ENCODE measurements at regions not wholly inside any gene's neighbourhood (a gene's known extent, or its start where the extent isn't known, plus 50 kb on each side); places are given as distances from the start of the nearest gene placed in this dataset.

DNA sequence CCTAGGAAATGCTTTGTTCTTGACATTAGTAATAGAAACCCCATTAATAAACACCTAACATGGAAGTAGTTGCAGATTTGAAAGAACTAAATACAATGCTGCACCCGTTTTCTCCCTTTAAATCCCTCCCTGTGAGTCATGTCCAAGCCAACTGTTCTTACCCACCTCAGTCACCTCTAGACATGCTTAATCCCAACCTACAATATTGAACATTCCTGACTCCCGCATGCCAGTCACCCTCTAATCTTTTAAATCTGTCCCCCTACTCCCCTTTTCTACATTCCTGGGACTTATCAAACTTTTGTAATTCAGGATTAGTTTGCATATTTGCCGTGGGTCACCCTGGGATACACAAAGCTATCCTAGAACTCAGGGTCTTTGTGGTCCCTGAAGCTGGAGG lies 374.6 kb downstream of the IRS1 start:
- no peak for DNase-seq

GRCh38 chr2:226423498-226423960 lies 376.1 kb downstream of the IRS1 start:
- DNase-seq: peak; percentile 15 to 29

GRCh38 chr2:226420646-226421045 lies 379.0 kb downstream of the IRS1 start:
- DNase-seq: no peak

GRCh38 chr2:226418521-226418920 lies 381.1 kb downstream of the IRS1 start:
- DNase-seq: no peak

DNA sequence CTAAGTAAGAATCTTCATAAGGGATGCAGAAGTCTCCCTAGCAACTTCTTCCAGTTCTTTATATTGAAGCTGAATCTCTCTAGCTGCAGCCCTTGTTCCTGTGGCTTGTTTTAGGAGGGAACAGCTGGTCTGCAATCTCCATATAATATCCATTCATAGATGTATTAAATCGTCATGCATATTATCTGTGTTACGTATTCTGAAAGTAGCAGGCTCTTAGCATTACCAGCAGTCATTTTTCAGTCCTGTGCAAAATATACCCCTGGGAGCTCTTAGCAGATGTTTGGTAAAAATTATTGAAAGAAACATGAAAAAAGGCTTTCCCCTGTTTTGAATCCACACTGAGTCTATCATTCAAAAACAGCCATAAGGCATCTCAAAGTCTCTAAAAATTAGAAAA lies 385.3 kb downstream of the IRS1 start:
- DNase-seq: no peak

DNA sequence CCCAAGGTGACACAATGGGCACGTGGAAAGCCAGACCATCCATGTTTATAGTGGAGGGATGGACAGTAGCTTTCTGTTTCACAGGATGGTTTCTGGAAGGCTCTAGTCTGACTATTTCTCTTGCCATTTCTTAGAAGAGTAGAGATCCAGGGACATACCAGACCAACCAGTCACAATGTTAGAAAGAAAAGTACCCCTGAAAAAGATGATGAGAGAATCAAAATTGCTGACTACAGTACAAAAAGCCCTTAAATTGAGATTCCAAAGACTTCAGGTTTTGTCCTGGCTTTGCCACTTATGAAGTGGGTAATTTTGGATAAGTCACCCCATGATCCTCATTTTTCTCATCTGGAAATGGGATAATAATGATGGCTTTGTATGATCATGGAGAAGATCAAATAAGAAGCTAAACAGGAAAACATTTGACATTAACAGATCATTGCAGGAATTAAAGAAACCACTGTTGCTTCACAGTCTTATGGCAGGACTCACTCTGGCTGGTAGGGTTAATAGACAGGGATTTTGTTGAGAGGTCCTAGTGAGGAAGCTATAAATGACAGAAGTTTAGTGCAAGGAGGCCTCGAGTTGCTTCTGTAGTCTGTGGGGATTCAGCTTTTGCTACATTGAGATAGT lies 386.0 kb downstream of the IRS1 start:
- no peak for DNase-seq

- no peak for DNase-seq
Measured at GRCh38 chr2:226411727-226412360, 387.8 kb downstream of the IRS1 start.

GRCh38 chr2:226411205-226411604 lies 388.4 kb downstream of the IRS1 start:
- no peak for DNase-seq

DNA sequence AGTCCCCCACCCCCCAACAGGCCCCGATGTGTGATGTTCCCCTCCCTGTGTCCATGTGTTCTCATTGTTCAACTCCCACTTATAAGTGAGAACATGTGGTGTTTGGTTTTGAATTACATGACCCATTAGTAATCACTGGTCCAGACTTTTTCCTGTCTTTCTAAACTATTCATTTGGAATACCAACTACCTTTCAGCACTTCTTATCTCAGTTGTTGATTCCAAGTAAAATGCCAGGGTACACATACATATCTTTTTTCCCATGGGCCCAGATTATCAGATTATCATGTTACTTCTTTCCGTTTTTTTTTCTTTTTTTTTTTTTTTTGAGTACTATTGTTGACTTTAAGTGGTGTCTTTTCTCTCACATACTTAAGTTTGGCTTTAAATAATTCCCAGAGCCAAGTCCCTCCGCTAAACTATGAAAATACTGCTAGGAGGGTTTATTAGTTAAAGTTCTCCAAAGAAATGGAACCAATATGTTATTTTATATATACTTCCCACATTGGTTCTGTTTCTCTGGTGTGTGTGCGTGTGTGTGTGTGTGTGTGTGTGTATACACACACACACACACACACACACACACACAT lies 389.3 kb downstream of the IRS1 start:
- DNase-seq: no peak

DNA sequence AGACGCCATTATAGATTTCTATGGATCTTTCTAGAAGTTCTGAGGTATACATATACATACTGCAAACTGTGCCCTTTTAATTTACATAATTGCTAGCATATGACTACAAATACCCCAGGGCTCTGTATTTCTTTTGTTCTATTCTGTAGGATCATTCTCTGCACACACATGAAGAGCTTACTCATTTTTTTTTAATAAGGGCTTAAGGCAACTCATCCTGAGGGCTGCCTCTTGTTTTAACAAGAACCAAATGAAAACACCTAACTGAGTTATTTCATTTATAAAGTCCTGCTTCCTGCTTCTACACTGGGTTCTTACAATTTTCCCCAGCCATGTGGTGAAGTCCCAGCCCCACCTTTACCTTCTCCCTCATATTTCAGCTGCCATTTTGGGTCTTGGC lies 390.5 kb downstream of the IRS1 start:
- no peak for DNase-seq

DNA sequence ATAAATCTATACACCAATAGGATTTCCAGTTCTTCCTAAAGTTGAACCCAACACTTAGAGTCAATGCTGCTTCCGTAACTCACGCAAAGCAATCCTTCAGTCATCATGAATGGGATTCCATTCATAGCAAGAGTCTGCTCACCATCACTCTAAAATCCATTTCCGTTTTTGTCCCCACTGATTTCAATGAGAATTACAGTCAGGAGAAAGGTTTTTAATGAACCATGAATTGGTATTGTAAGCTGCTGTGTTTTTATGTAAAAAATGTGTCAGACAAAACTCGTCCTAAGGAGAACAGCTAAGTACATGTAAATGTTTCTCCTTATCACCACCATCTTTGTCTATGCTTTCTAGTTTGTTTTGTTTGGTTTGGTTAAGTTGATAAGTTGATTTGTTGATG lies 391.5 kb downstream of the IRS1 start:
- DNase-seq: no peak

- no peak for DNase-seq
Measured at GRCh38 chr2:226407135-226407534, 392.5 kb downstream of the IRS1 start.

GRCh38 chr2:226405465-226405864 lies 394.2 kb downstream of the IRS1 start:
- no peak for DNase-seq

DNA sequence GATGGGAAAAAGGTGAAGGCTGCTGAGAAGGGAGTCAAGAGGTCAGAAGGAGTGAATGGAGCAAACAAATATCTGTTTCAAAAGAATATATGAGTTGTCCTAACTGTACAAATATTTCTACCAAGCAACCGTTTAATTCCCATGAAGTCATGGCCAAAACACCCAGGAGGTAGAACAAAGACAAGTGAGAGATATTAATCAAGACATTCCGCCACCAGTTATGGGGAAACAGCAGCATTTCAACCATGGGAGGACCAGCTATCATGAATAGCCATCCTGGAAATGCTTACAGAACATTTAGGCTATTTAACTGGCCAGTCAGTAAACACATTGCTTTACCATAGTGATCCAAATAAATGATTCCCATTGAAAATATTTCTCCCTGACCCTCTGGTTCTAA lies 396.3 kb downstream of the IRS1 start:
- no peak for DNase-seq

DNA sequence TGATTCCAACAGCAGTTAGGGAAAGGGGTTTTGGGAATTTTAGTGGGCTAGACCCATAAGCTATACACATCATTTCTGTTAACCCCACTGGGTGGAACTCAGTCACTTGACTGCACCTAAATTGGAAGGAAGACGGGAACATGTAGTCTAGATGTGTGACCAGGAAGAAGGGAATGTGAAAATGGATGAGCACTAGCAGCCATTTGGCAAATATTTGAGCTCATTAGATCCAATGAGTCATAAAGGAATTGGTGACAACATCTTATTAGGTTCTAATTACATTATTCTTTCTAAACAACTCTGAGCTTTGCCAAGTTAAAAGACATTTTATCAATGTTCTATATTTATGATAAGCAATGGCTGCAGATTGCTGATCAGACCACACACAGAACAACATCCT lies 400.6 kb downstream of the IRS1 start:
- no peak for DNase-seq

- DNase-seq: no peak
Measured at GRCh38 chr2:226398580-226398979, 401.0 kb downstream of the IRS1 start.

- no peak for DNase-seq
Measured at GRCh38 chr2:226396541-226396940, 403.1 kb downstream of the IRS1 start.

DNA sequence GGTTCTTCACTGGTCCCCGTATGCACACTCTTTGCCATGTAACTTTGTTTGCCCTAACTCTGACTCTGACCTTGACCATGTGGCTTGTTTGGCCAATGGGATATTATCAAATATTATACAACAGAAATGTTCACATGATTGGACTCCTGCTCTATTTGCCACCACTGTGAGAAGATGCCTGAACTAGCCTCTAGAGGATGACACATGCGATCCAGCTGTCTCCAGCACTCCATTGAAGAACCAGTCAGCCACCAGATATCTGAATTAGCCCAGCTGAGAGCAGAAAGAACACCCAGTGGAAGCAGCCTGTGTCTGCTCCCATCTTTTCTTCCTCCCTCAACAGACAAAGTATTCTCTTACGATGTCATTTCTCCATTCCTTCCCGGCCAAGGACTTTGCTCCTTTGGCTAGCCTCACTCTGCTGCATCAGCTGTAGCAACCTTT lies 412.1 kb downstream of the IRS1 start:
- no peak for DNase-seq

DNA sequence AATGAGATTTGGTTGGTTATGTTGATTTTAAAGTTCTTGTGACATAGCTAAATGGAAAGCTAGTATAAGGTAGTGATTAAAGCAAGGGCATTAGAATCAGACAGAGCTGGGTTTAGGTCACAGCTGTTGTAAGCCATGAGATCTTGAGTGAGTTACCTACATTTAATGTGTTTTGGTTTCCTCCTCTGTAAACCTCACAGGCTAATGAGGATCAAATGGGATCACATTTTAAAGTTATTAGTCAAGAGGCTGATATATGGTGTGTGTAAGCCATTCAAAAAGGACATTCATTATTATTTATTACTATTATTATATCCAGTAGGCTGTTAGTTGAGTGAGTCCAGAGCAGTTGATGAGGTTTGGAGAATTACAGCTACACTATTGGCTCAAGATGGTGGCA lies 416.2 kb downstream of the IRS1 start:
- no peak for DNase-seq

GRCh38 chr2:226380679-226381078 lies 418.9 kb downstream of the IRS1 start:
- DNase-seq: no peak

- no peak for DNase-seq
Measured at GRCh38 chr2:226378753-226379705, 420.6 kb downstream of the IRS1 start.

DNA sequence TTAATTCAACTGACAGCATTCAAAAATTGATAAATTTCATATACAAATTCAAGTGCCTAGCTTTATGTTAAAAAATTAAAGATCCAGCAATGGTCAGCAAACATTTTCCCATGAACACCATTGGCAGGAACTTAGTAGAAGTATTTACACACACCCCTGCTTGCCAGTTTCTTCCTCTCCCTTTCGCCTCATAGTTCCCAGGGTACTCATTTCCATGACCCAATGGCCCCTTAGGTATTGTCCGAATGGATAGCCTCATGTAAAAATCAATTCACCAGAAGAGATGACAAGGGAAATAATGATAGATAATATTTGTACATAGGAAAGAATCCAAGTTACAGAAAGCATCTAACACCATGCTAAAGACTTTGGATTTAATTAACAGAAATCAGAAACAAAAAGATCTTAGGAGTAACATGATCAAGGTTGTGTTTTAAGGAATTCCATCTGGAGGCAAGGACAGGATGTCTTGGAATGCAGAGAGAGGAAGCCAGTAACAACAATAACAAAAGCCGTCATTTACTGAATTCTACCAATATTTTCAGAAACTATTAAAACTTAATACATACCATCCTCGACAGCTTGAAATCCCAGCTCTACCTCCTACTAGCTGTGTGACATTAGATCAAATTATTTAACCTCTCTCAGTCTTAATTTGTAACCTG lies 423.0 kb downstream of the IRS1 start:
- DNase-seq: no peak

DNA sequence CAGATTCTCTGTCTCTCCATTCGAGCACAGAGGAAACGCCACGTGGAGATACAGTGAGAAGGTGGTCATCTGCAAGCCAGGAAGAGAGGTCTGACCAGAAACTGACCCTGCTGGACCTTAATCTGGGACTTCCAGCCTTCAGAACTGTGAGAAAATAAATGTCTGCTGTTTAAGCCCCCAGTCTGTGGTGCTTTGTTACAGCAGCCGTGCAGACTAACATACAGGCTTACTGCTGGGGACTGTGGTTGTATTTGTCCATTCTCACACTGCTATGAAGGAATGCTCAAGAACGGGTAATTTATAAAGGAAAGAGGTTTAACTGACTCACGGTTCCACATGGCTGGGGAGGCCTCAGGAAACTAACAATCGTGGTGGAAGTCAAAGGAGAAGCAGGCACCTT lies 432.7 kb downstream of the IRS1 start:
- DNase-seq: no peak

All from activated CD4-positive, alpha-beta T cell treated with anti-CD3 and anti-CD28 coated beads, Interleukin-2, amount 50 U/mL, for 4 hours (primary cell).